Stimulated activated CD8-positive, alpha-beta memory T cell treated with anti-CD3 and anti-CD28 coated beads, Interleukin-12 subunit alpha, Interleukin-12 subunit beta, amount 100 ng/mL, for 1 hour (primary cell): ENCODE measurements at regions not wholly inside any gene's neighbourhood (a gene's known extent, or its start where the extent isn't known, plus 50 kb on each side); places are given as distances from the start of the nearest gene placed in this dataset.
"Not testable (repeated sequence)": the region's sequence is repeated elsewhere in the genome, so short reads cannot be mapped to it uniquely, and the experiment has no call there.

Experiments
- DNase-seq: peaks from one replicate; pipeline ENCODE4 v3.0.0-alpha.2; 2020; ENCODE audit warnings: low read depth

- not testable (repeated sequence) for DNase-seq
Observed at GRCh38 chr9:41839786-41840185, 289.4 kb downstream of the CNTNAP3B start.

- DNase-seq: not testable (repeated sequence)
Observed at GRCh38 chr9:41838953-41839352, 290.3 kb downstream of the CNTNAP3B start.

GRCh38 chr9:41838562-41838851 lies 290.7 kb downstream of the CNTNAP3B start:
- DNase-seq: not testable (repeated sequence)

- not testable (repeated sequence) for DNase-seq
Observed at GRCh38 chr9:41837684-41838561, 291.3 kb downstream of the CNTNAP3B start.

- DNase-seq: not testable (repeated sequence)
Observed at GRCh38 chr9:41833108-41833507, 296.1 kb downstream of the CNTNAP3B start.

- DNase-seq: not testable (repeated sequence)
Observed at GRCh38 chr9:41824723-41825122, 304.5 kb downstream of the CNTNAP3B start.

- DNase-seq: not testable (repeated sequence)
Observed at GRCh38 chr9:41802706-41803105, 326.5 kb downstream of the CNTNAP3B start.

GRCh38 chr9:41798684-41799083 lies 330.5 kb downstream of the CNTNAP3B start:
- DNase-seq: not testable (repeated sequence)

GRCh38 chr9:41790719-41791363 lies 338.4 kb downstream of the CNTNAP3B start:
- not testable (repeated sequence) for DNase-seq

- DNase-seq: not testable (repeated sequence)
Observed at GRCh38 chr9:41790007-41790406, 339.2 kb downstream of the CNTNAP3B start.

GRCh38 chr9:41789387-41789786 lies 339.8 kb downstream of the CNTNAP3B start:
- DNase-seq: not testable (repeated sequence)

- not testable (repeated sequence) for DNase-seq
Observed at GRCh38 chr9:41787951-41788350, 341.3 kb downstream of the CNTNAP3B start.

GRCh38 chr9:41787270-41787669 lies 342.0 kb downstream of the CNTNAP3B start:
- not testable (repeated sequence) for DNase-seq

GRCh38 chr9:41784006-41784405 lies 345.2 kb downstream of the CNTNAP3B start:
- DNase-seq: not testable (repeated sequence)

GRCh38 chr9:41783070-41783810 lies 346.0 kb downstream of the CNTNAP3B start:
- not testable (repeated sequence) for DNase-seq

- DNase-seq: not testable (repeated sequence)
Observed at GRCh38 chr9:41781899-41782298, 347.3 kb downstream of the CNTNAP3B start.

- not testable (repeated sequence) for DNase-seq
Observed at GRCh38 chr9:41779897-41780406, 349.3 kb downstream of the CNTNAP3B start.

GRCh38 chr9:41779192-41779591 lies 350.0 kb downstream of the CNTNAP3B start:
- DNase-seq: not testable (repeated sequence)

- DNase-seq: not testable (repeated sequence)
Observed at GRCh38 chr9:41778535-41779071, 350.6 kb downstream of the CNTNAP3B start.

- not testable (repeated sequence) for DNase-seq
Observed at GRCh38 chr9:41777536-41777935, 351.7 kb downstream of the CNTNAP3B start.

GRCh38 chr9:41772541-41772940 lies 356.7 kb downstream of the CNTNAP3B start:
- DNase-seq: not testable (repeated sequence)

GRCh38 chr9:41771693-41772092 lies 357.5 kb downstream of the CNTNAP3B start:
- DNase-seq: not testable (repeated sequence)
